GM12878 (cell line): ENCODE measurements at regions not wholly inside any gene's neighbourhood (a gene's known extent, or its start where the extent isn't known, plus 50 kb on each side); places are given as distances from the start of the nearest gene placed in this dataset.

ENCODE experiments used
- CTCF ChIP-seq, 3 experiments: IDR thresholded peaks in 2 of 3; conservative IDR thresholded peaks in 1 of 3; 2 replicates each; pipeline ENCODE4 v1.5.1; 2011; ENCODE audit warnings: low read depth in 3 of 3, low read length in 3 of 3, mild to moderate bottlenecking in 3 of 3, control low read depth in 2 of 3, moderate library complexity in 2 of 3, inconsistent platforms in 1 of 3, mixed read lengths in 1 of 3; ENCODE audit not compliant: control insufficient read depth in 2 of 3, insufficient read depth in 1 of 3; ENCODE audit errors: extremely low read depth in 1 of 3
- NFYB ChIP-seq: IDR thresholded peaks from 2 replicates; pipeline ENCODE4 v1.6.1; 2011; ENCODE audit warnings: low read depth, mild to moderate bottlenecking, low read length, improper control_type of control experiment, moderate library complexity; ENCODE audit not compliant: insufficient read depth
- PAX8 ChIP-seq: fragments of 450-650 bp; IDR thresholded peaks from 2 replicates; pipeline ENCODE4 v1.6.1; 2017; ENCODE audit warnings: mild to moderate bottlenecking, moderate library complexity
- POLR2AphosphoS5 ChIP-seq: IDR thresholded peaks from 2 replicates; pipeline ENCODE4 v1.6.1; 2011; ENCODE audit warnings: mild to moderate bottlenecking, low read length, inconsistent platforms
- SKIL ChIP-seq: fragments of 450-650 bp; IDR thresholded peaks from 2 replicates; pipeline ENCODE4 v1.6.1; 2017; ENCODE audit warnings: mild to moderate bottlenecking, low read depth, inconsistent platforms; ENCODE audit not compliant: poor library complexity, severe bottlenecking
- YY1 ChIP-seq: IDR thresholded peaks from 2 replicates; pipeline ENCODE4 v1.6.1; 2011; ENCODE audit warnings: low read depth, mild to moderate bottlenecking, low read length

- TF ChIP-seq CTCF (IDR thresholded peaks at IDR 0.05 in 2 of 3, conservative IDR thresholded peaks at IDR 0.05 in 1 of 3; ENCODE audit: control insufficient read depth in 2 of 3, extremely low read depth in 1 of 3, insufficient read depth in 1 of 3, low read depth in 3 of 3, low read length in 3 of 3), result no peak
- no peak for TF ChIP-seq POLR2AphosphoS5
- TF ChIP-seq PAX8, result no peak
- no peak for TF ChIP-seq NFYB
- no peak for TF ChIP-seq SKIL
- no peak for TF ChIP-seq YY1
Observed at GRCh38 chr14:62056789-62057188, 294.6 kb downstream of the SNAPC1 start.
